IMR-90 (cell line): ENCODE measurements at regions not wholly inside any gene's neighbourhood (a gene's known extent, or its start where the extent isn't known, plus 50 kb on each side); places are given as distances from the start of the nearest gene placed in this dataset.

Source experiments
- ATAC-seq: fragments of 200-7000 bp; cut with Tn5 transposase; 2 replicates; pipeline ENCODE4 v1.9.1; 2020; ENCODE audit warnings: low read depth, mild to moderate bottlenecking, moderate library complexity
- BruUV-seq: library from RNA; stranded (reverse); fragments of 400-500 nt; replicated peaks from 2 replicates; lab custom pipeline; 2021; lab: Mats Ljungman, UMichigan
- CTCF ChIA-PET: fragments of 300-600 bp; formaldehyde crosslinking; extraction: SDS; loops from one replicate; lab custom pipeline; 2021; ENCODE audit warnings: antibody characterized with exemption; lab: Yijun Ruan, JAX
- POLR2A ChIA-PET: fragments of 300-600 bp; sonication (Branson Sonifier 250); formaldehyde crosslinking; loops from one replicate; lab custom pipeline; 2022; ENCODE audit warnings: antibody characterized with exemption; ENCODE audit not compliant: unreplicated experiment; lab: Charles Lee
- DNase-seq: peaks from one replicate; pipeline ENCODE4 v3.0.0; 2013
- H2AFZ ChIP-seq: replicated peaks from 2 replicates; pipeline ENCODE3; 2013; ENCODE audit warnings: low read length, mild to moderate bottlenecking; ENCODE audit not compliant: poor library complexity
- H2AK5ac ChIP-seq: 2 replicates; pipeline ENCODE4 v1.6.1; 2013; ENCODE audit warnings: low read depth, low read length, inconsistent platforms
- H2AK9ac ChIP-seq: replicated peaks from 2 replicates; pipeline ENCODE3; 2013; ENCODE audit warnings: mild to moderate bottlenecking, low read depth, low read length, moderate library complexity; ENCODE audit not compliant: poor library complexity
- H2BK120ac ChIP-seq: 2 replicates; pipeline ENCODE4 v1.6.1; 2013; ENCODE audit warnings: low read depth, low read length, inconsistent platforms
- H2BK15ac ChIP-seq: 3 replicates; pipeline ENCODE4 v1.6.1; 2013; ENCODE audit warnings: low read depth, low read length, inconsistent platforms
- H2BK20ac ChIP-seq: 2 replicates; pipeline ENCODE4 v1.6.1; 2013; ENCODE audit warnings: low read depth, mild to moderate bottlenecking, inconsistent platforms, low read length, moderate library complexity
- H2BK5ac ChIP-seq: 2 replicates; pipeline ENCODE4 v1.6.1; 2013; ENCODE audit warnings: mild to moderate bottlenecking, low read depth, low read length, inconsistent platforms; ENCODE audit not compliant: poor library complexity, severe bottlenecking
- H3K14ac ChIP-seq: replicated peaks from 2 replicates; pipeline ENCODE4 v1.6.1; 2013; ENCODE audit warnings: low read depth, low read length, inconsistent platforms
- H3K18ac ChIP-seq: 2 replicates; pipeline ENCODE4 v1.6.1; 2013; ENCODE audit warnings: low read depth, low read length, control low read depth
- H3K23ac ChIP-seq: 2 replicates; pipeline ENCODE4 v1.6.1; 2013; ENCODE audit warnings: low read depth, low read length, inconsistent platforms
- H3K27ac ChIP-seq: 2 replicates; pipeline ENCODE4 v1.5.1; 2013; ENCODE audit warnings: mild to moderate bottlenecking, control low read depth, low read length; ENCODE audit not compliant: insufficient read depth
- H3K27me3 ChIP-seq: 2 replicates; pipeline ENCODE4 v1.6.1; 2013; ENCODE audit warnings: low read length; ENCODE audit not compliant: control insufficient read depth, insufficient read depth
- H3K36me3 ChIP-seq: 2 replicates; pipeline ENCODE4 v1.6.1; 2013; ENCODE audit warnings: low read length, mixed read lengths; ENCODE audit not compliant: control insufficient read depth, insufficient read depth
- H3K4ac ChIP-seq: 2 replicates; pipeline ENCODE4 v1.6.1; 2013; ENCODE audit warnings: low read depth, low read length, inconsistent platforms
- H3K4me1 ChIP-seq: 2 replicates; pipeline ENCODE4 v1.6.1; 2013; ENCODE audit warnings: low read length, mixed read lengths; ENCODE audit not compliant: control insufficient read depth, insufficient read depth
- H3K4me2 ChIP-seq: 2 replicates; pipeline ENCODE4 v1.6.1; 2013; ENCODE audit warnings: low read depth, mild to moderate bottlenecking, control low read depth, low read length, moderate library complexity
- H3K4me3 ChIP-seq: 2 replicates; pipeline ENCODE4 v1.5.1; 2013; ENCODE audit warnings: low read depth, mild to moderate bottlenecking, control low read depth, low read length, moderate library complexity; ENCODE audit not compliant: insufficient read depth
- H3K56ac ChIP-seq: 2 replicates; pipeline ENCODE4 v1.6.1; 2013; ENCODE audit warnings: low read length, inconsistent platforms; ENCODE audit not compliant: insufficient read depth; ENCODE audit errors: extremely low read depth
- H3K79me1 ChIP-seq, 2 experiments: 2 replicates each; pipeline ENCODE4 v1.6.1; 2013; ENCODE audit warnings: low read length in 2 of 2, inconsistent platforms in 1 of 2, low read depth in 1 of 2
- H3K9ac ChIP-seq: 2 replicates; pipeline ENCODE4 v1.6.1; 2013; ENCODE audit warnings: low read depth, low read length, control low read depth
- H3K9me1 ChIP-seq: 2 replicates; pipeline ENCODE4 v1.6.1; 2013; ENCODE audit warnings: low read length, inconsistent platforms; ENCODE audit not compliant: insufficient read depth
- H3K9me3 ChIP-seq: 2 replicates; pipeline ENCODE4 v1.6.1; 2013; ENCODE audit warnings: low read length; ENCODE audit not compliant: control insufficient read depth, insufficient read depth
- H4K20me1 ChIP-seq: 2 replicates; pipeline ENCODE4 v1.6.1; 2013; ENCODE audit warnings: low read length, inconsistent platforms; ENCODE audit not compliant: insufficient read depth
- H4K5ac ChIP-seq: 2 replicates; pipeline ENCODE4 v1.6.1; 2013; ENCODE audit warnings: mild to moderate bottlenecking, low read depth, low read length, control low read depth
- H4K8ac ChIP-seq, 2 experiments: 2 replicates each; pipeline ENCODE4 v1.6.1; 2013; ENCODE audit warnings: low read depth in 2 of 2, low read length in 2 of 2, control low read depth in 1 of 2, inconsistent platforms in 1 of 2
- H4K91ac ChIP-seq: 2 replicates; pipeline ENCODE4 v1.6.1; 2013; ENCODE audit warnings: low read depth, low read length, inconsistent platforms; ENCODE audit not compliant: insufficient read depth
- BHLHE40 ChIP-seq: fragments of 150-350 bp; IDR thresholded peaks from 2 replicates; pipeline ENCODE4 v1.6.1; 2016; ENCODE audit warnings: mild to moderate bottlenecking, low read depth, low read length
- CEBPB ChIP-seq: IDR thresholded peaks from 2 replicates; pipeline ENCODE4 v1.6.1; 2012; ENCODE audit warnings: low read depth, low read length, improper control_type of control experiment
- CHD1 ChIP-seq: IDR thresholded peaks from 2 replicates; pipeline ENCODE4 v1.6.1; 2012; ENCODE audit warnings: low read depth, low read length, improper control_type of control experiment
- CTCF ChIP-seq: conservative IDR thresholded peaks from 2 replicates; pipeline ENCODE4 v1.5.1; 2012; ENCODE audit warnings: mild to moderate bottlenecking, low read depth, low read length, improper control_type of control experiment
- ELK1 ChIP-seq: fragments of 150-350 bp; IDR thresholded peaks from 2 replicates; pipeline ENCODE4 v1.6.1; 2016; ENCODE audit warnings: low read depth, mild to moderate bottlenecking, low read length, moderate library complexity, borderline replicate concordance
- FOS ChIP-seq: fragments of 150-350 bp; IDR thresholded peaks from 2 replicates; pipeline ENCODE4 v1.6.1; 2016; ENCODE audit warnings: low read depth, low read length
- MAFK ChIP-seq: IDR thresholded peaks from 2 replicates; pipeline ENCODE4 v1.6.1; 2012; ENCODE audit warnings: low read depth, low read length, improper control_type of control experiment
- MAZ ChIP-seq: IDR thresholded peaks from 2 replicates; pipeline ENCODE4 v1.6.1; 2012; ENCODE audit warnings: low read depth, mild to moderate bottlenecking, low read length, improper control_type of control experiment, moderate library complexity, borderline replicate concordance
- MXI1 ChIP-seq: IDR thresholded peaks from 2 replicates; pipeline ENCODE4 v1.6.1; 2012; ENCODE audit warnings: low read depth, mild to moderate bottlenecking, low read length, moderate library complexity, borderline replicate concordance
- NFE2L2 ChIP-seq: fragments of 150-350 bp; IDR thresholded peaks from 2 replicates; pipeline ENCODE4 v1.6.1; 2016; ENCODE audit warnings: low read depth, mild to moderate bottlenecking, low read length
- POLR2A ChIP-seq: IDR thresholded peaks from 2 replicates; pipeline ENCODE4 v1.6.1; 2012; ENCODE audit warnings: mild to moderate bottlenecking, low read depth, low read length
- RAD21 ChIP-seq: IDR thresholded peaks from 2 replicates; pipeline ENCODE4 v1.6.1; 2012; ENCODE audit warnings: low read length, improper control_type of control experiment
- RCOR1 ChIP-seq: IDR thresholded peaks from 2 replicates; pipeline ENCODE4 v1.6.1; 2012; ENCODE audit warnings: mild to moderate bottlenecking, low read length, improper control_type of control experiment; ENCODE audit not compliant: insufficient replicate concordance
- RFX5 ChIP-seq: IDR thresholded peaks from 2 replicates; pipeline ENCODE4 v1.8.0; 2012; ENCODE audit warnings: low read depth, mild to moderate bottlenecking, low read length, moderate library complexity
- SMC3 ChIP-seq: fragments of 150-350 bp; IDR thresholded peaks from 2 replicates; pipeline ENCODE4 v1.6.1; 2016; ENCODE audit warnings: low read depth, mild to moderate bottlenecking, antibody characterized with exemption, low read length, moderate library complexity
- USF2 ChIP-seq: fragments of 150-350 bp; IDR thresholded peaks from 2 replicates; pipeline ENCODE4 v1.6.1; 2017; ENCODE audit warnings: mild to moderate bottlenecking, antibody characterized with exemption, low read length, low read depth
- WGBS, 2 experiments: methylation state at CpG; one replicate each; pipeline versions ENCODE4 v1.1.5 to v1.1.7; 2013; ENCODE audit warnings: missing lambda C conversion rate in 2 of 2; ENCODE audit not compliant: insufficient read length in 1 of 2; ENCODE audit errors: extremely low coverage in 2 of 2; 5-methylcytosine and 5-hydroxymethylcytosine counted together
- dilution Hi-C: fragments of 300-500 bp; cut with HindIII; formaldehyde crosslinking; loops from one replicate; pipeline ENCODE4 v1.14.3; 2018; ENCODE audit warnings: low sequenced_read_pairs; ENCODE audit not compliant: unreplicated experiment
- in situ Hi-C: fragments of 300-500 bp; cut with MboI; formaldehyde crosslinking; loops from 3 replicates; pipeline ENCODE4 v1.14.3; 2019; ENCODE audit warnings: low sequenced_read_pairs, inconsistent platforms, mixed read lengths
- intact Hi-C: fragments of 100-400 bp; cut with micrococcal nuclease; formaldehyde crosslinking; loops from 2 replicates; pipeline ENCODE4 v1.10.0; 2022

- Histone ChIP-seq H3K56ac (no peak overlapping the region), H2AK9ac (no peak overlapping the region), H2BK20ac (no peak overlapping the region), H3K4me3 (no peak overlapping the region), H4K91ac (no peak overlapping the region), H3K18ac (no peak overlapping the region), H2BK5ac (no peak overlapping the region), H2BK15ac (no peak overlapping the region), H3K14ac (no peak overlapping the region), H3K27me3 (no peaks in the 10 kb centered on the region), H4K20me1 (no peaks in the 10 kb centered on the region), H4K5ac (no peak overlapping the region), H2AK5ac (no peak overlapping the region), H3K4ac (no peak overlapping the region), H3K23ac (no peak overlapping the region), H3K4me1 (no peaks in the 10 kb centered on the region), H3K36me3 (no peaks in the 10 kb centered on the region), H3K27ac (no peak overlapping the region), H2BK120ac (no peak overlapping the region), H2AFZ (no peak overlapping the region), H4K8ac (no peak overlapping the region), H3K9me1 (no peaks in the 10 kb centered on the region), H3K4me2 (no peak overlapping the region), H3K9me3 (no peaks in the 10 kb centered on the region), H3K9ac (no peak overlapping the region), H3K79me1 (no peaks in the 10 kb centered on the region)
- CTCF ChIA-PET: interaction anchor here (0.5 kb wide), 1 partner anchor 135 kb away, joined by 3 read pairs; no protein-coding TSS in a partner anchor
- POLR2A ChIA-PET: no interaction called here
- ATAC-seq (no peak), DNase-seq (no peak)
- dilution Hi-C loops: no loop called here
- TF ChIP-seq RCOR1: no peak
- no peak for TF ChIP-seq SMC3
- no peak for TF ChIP-seq USF2
- no peak for TF ChIP-seq CEBPB
- no peak for TF ChIP-seq ELK1
- TF ChIP-seq BHLHE40: no peak
- no peak for TF ChIP-seq MAFK
- no peak for TF ChIP-seq MAZ
- no peak for TF ChIP-seq CHD1
- TF ChIP-seq CTCF: no peak
- TF ChIP-seq RAD21: no peak
- TF ChIP-seq NFE2L2: no peak
- TF ChIP-seq POLR2A: no peak
- no peak for TF ChIP-seq RFX5
- no peak for TF ChIP-seq FOS
- no peak for TF ChIP-seq MXI1
- intact Hi-C loops: no loop called here
- no TSS peak for BruUV-seq
- WGBS, 2 experiments: no CpG with 5 or more reads among the region's 2 CpGs
- in situ Hi-C loops: no loop called here
These were observed 439.8 kb upstream of the HNRNPA3 start for GRCh38 chr2:176772816-176773215.
